Ectodermal cell (in vitro differentiated cells): ENCODE measurements at regions not wholly inside any gene's neighbourhood (a gene's known extent, or its start where the extent isn't known, plus 50 kb on each side); places are given as distances from the start of the nearest gene placed in this dataset.

Experiments
- H3K27ac ChIP-seq: 2 replicates; pipeline ENCODE4 v1.7.0; 2013; ENCODE audit warnings: mild to moderate bottlenecking, low read depth, low read length; ENCODE audit not compliant: insufficient read depth, poor library complexity, severe bottlenecking
- H3K27me3 ChIP-seq: 2 replicates; pipeline ENCODE4 v1.7.0; 2013; ENCODE audit warnings: mild to moderate bottlenecking, low read length; ENCODE audit not compliant: insufficient read depth, control insufficient read depth, poor library complexity, severe bottlenecking
- H3K36me3 ChIP-seq: one replicate; pipeline ENCODE4 v1.7.0; 2013; ENCODE audit warnings: low read length; ENCODE audit not compliant: control insufficient read depth, insufficient read depth
- H3K4me1 ChIP-seq: one replicate; pipeline ENCODE4 v1.7.0; 2013; ENCODE audit warnings: low read length; ENCODE audit not compliant: control insufficient read depth, insufficient read depth
- H3K4me3 ChIP-seq: 2 replicates; pipeline ENCODE4 v1.7.0; 2013; ENCODE audit warnings: low read depth, low read length, control low read depth; ENCODE audit not compliant: insufficient read depth
- H3K9me3 ChIP-seq: 2 replicates; pipeline ENCODE4 v1.7.0; 2013; ENCODE audit warnings: mild to moderate bottlenecking, low read length, moderate library complexity; ENCODE audit not compliant: control insufficient read depth
- WGBS, 2 experiments: methylation state at CpG; one replicate each; pipeline ENCODE4 v1.1.7; 2013; ENCODE audit warnings: missing lambda C conversion rate in 2 of 2; 5-methylcytosine and 5-hydroxymethylcytosine counted together

GRCh38 chr9:96029722-96030530, 154.4 kb downstream of the ERCC6L2 start:
- 91 to 92% methylated on average over 19 of the region's 19 CpGs for WGBS, 2 experiments
- peaks cover 5% of the 10 kb centered on the region for H3K4me1 ChIP-seq
- no peak overlapping the region for H3K27ac ChIP-seq
- peaks cover 46% of the 10 kb centered on the region for H3K27me3 ChIP-seq
- H3K36me3 ChIP-seq, result no peaks in the 10 kb centered on the region
- H3K4me3 ChIP-seq, result no peak overlapping the region
- H3K9me3 ChIP-seq, result no peaks in the 10 kb centered on the region

- Histone ChIP-seq H3K36me3 (no peaks in the 10 kb centered on the region), H3K27me3 (peaks cover 70% of the 10 kb centered on the region), H3K4me1 (peaks cover 13% of the 10 kb centered on the region), H3K4me3 (peak overlapping the region; percentile 17), H3K27ac (no peak overlapping the region), H3K9me3 (no peaks in the 10 kb centered on the region)
- WGBS, 2 experiments, result 22 to 26% methylated on average over 72 of the region's 72 CpGs
Measured at GRCh38 chr9:96027251-96028131, 152.0 kb downstream of the ERCC6L2 start.

GRCh38 chr9:96026655-96027213, 151.2 kb downstream of the ERCC6L2 start:
- H3K27me3 ChIP-seq, result peaks cover 78% of the 10 kb centered on the region
- peaks cover 16% of the 10 kb centered on the region for H3K4me1 ChIP-seq
- H3K9me3 ChIP-seq, result no peaks in the 10 kb centered on the region
- H3K36me3 ChIP-seq, result no peaks in the 10 kb centered on the region
- WGBS, 2 experiments, result 89 to 94% methylated on average over 5 of the region's 5 CpGs
- H3K27ac ChIP-seq, result no peak overlapping the region
- H3K4me3 ChIP-seq, result no peak overlapping the region

- Histone ChIP-seq H3K9me3 (no peaks in the 10 kb centered on the region), H3K4me1 (peaks cover 16% of the 10 kb centered on the region), H3K27me3 (peaks cover 84% of the 10 kb centered on the region)
Measured at GRCh38 chr9:96025995-96026602, 150.6 kb downstream of the ERCC6L2 start.

GRCh38 chr9:96023486-96023885, 148.0 kb downstream of the ERCC6L2 start:
- H3K4me3 ChIP-seq, result no peak overlapping the region
- no peak overlapping the region for H3K27ac ChIP-seq
- no peaks in the 10 kb centered on the region for H3K36me3 ChIP-seq
- H3K4me1 ChIP-seq, result peaks cover 16% of the 10 kb centered on the region
- H3K9me3 ChIP-seq, result no peaks in the 10 kb centered on the region
- 92 to 95% methylated on average over 3 to 5 of the region's 5 CpGs for WGBS, 2 experiments
- peaks cover 95% of the 10 kb centered on the region for H3K27me3 ChIP-seq

More at GRCh38 chr9:96025995-96026602, 150.6 kb downstream of the ERCC6L2 start:
- no peak overlapping the region for H3K27ac ChIP-seq
- 36 to 39% methylated on average over 36 of the region's 36 CpGs for WGBS, 2 experiments
- H3K4me3 ChIP-seq, result no peak overlapping the region
- no peaks in the 10 kb centered on the region for H3K36me3 ChIP-seq

- H3K27me3 ChIP-seq, result peaks cover 85% of the 10 kb centered on the region
Measured at GRCh38 chr9:96022445-96023051, 147.1 kb downstream of the ERCC6L2 start.

GRCh38 chr9:96021551-96022444, 146.3 kb downstream of the ERCC6L2 start:
- peaks cover 78% of the 10 kb centered on the region for H3K27me3 ChIP-seq
- 1% methylated on average over 75 of the region's 75 CpGs for WGBS, 2 experiments

More at GRCh38 chr9:96022445-96023051, 147.1 kb downstream of the ERCC6L2 start:
- 2% methylated on average over 26 of the region's 26 CpGs for WGBS, 2 experiments
- Histone ChIP-seq H3K4me1 (peaks cover 16% of the 10 kb centered on the region), H3K9me3 (no peaks in the 10 kb centered on the region), H3K36me3 (no peaks in the 10 kb centered on the region), H3K27ac (no peak overlapping the region), H3K4me3 (peak overlapping the region; percentile 39)

GRCh38 chr9:96020792-96021550, 145.5 kb downstream of the ERCC6L2 start:
- peaks cover 69% of the 10 kb centered on the region for H3K27me3 ChIP-seq
- H3K9me3 ChIP-seq, result no peaks in the 10 kb centered on the region
- H3K27ac ChIP-seq, result no peak overlapping the region
- no peaks in the 10 kb centered on the region for H3K36me3 ChIP-seq
- H3K4me3 ChIP-seq, result peak overlapping the region; percentile 39
- H3K4me1 ChIP-seq, result peaks cover 11% of the 10 kb centered on the region
- 1% methylated on average over 73 of the region's 73 CpGs for WGBS, 2 experiments

More at GRCh38 chr9:96021551-96022444, 146.3 kb downstream of the ERCC6L2 start:
- no peaks in the 10 kb centered on the region for H3K36me3 ChIP-seq
- no peak overlapping the region for H3K27ac ChIP-seq
- H3K9me3 ChIP-seq, result no peaks in the 10 kb centered on the region
- peaks cover 16% of the 10 kb centered on the region for H3K4me1 ChIP-seq
- peak overlapping the region; percentile 39 for H3K4me3 ChIP-seq
